Bronchial epithelial cell (primary cell): ENCODE measurements at regions not wholly inside any gene's neighbourhood (a gene's known extent, or its start where the extent isn't known, plus 50 kb on each side); places are given as distances from the start of the nearest gene placed in this dataset.

ENCODE experiments used
- DNase-seq: peaks from one replicate; pipeline ENCODE4 v3.0.0-alpha.2; 2010; ENCODE audit warnings: low read depth
- FAIRE-seq: peaks from 2 replicates; lab custom pipeline; 2011; peaks lifted over from hg19 to GRCh38; lab: Jason Lieb, UNC
- H3K27me3 ChIP-seq: 2 replicates; pipeline ENCODE4 v1.5.1; 2011; ENCODE audit warnings: low read length; ENCODE audit not compliant: control insufficient read depth, insufficient read depth
- H3K36me3 ChIP-seq: 2 replicates; pipeline ENCODE4 v1.5.1; 2011; ENCODE audit warnings: low read length; ENCODE audit not compliant: control insufficient read depth, insufficient read depth
- H3K4me3 ChIP-seq: 2 replicates; pipeline ENCODE4 v1.5.1; 2011; ENCODE audit warnings: mild to moderate bottlenecking, low read depth, low read length, control low read depth
- TF ChIP-seq, protein P1 (sequence below): IDR thresholded peaks from 2 replicates; pipeline ENCODE4 v1.5.1; 2011; ENCODE audit warnings: mild to moderate bottlenecking, moderate library complexity, low read length, control low read depth, inconsistent platforms; ENCODE audit not compliant: insufficient read depth, severe bottlenecking

DNA sequence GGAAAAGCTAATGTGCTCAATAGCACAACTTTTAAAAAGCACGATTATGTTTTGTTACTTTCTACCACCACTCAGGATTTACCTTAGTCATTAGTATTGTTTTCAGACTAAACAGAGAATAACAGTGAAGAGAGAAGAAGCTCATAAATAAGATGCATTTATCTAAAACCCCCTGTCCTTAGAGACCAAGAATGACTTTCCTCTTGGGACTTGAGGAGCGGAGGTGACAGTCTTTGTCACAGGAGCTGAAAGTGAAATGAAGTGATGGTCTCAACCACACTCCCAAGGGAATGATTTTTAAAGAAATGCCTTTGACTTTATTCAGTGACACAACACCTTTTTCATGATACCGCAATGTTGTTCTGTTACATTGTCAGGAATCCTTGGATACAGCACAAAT lies 190.6 kb upstream of the NBEA start:
- TF ChIP-seq, protein P1, sequence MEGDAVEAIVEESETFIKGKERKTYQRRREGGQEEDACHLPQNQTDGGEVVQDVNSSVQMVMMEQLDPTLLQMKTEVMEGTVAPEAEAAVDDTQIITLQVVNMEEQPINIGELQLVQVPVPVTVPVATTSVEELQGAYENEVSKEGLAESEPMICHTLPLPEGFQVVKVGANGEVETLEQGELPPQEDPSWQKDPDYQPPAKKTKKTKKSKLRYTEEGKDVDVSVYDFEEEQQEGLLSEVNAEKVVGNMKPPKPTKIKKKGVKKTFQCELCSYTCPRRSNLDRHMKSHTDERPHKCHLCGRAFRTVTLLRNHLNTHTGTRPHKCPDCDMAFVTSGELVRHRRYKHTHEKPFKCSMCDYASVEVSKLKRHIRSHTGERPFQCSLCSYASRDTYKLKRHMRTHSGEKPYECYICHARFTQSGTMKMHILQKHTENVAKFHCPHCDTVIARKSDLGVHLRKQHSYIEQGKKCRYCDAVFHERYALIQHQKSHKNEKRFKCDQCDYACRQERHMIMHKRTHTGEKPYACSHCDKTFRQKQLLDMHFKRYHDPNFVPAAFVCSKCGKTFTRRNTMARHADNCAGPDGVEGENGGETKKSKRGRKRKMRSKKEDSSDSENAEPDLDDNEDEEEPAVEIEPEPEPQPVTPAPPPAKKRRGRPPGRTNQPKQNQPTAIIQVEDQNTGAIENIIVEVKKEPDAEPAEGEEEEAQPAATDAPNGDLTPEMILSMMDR, result no peak
- FAIRE-seq (no peak), DNase-seq (no peak)
- Histone ChIP-seq H3K4me3 (no peak overlapping the region), H3K27me3 (no peaks in the 10 kb centered on the region), H3K36me3 (no peaks in the 10 kb centered on the region)

DNA sequence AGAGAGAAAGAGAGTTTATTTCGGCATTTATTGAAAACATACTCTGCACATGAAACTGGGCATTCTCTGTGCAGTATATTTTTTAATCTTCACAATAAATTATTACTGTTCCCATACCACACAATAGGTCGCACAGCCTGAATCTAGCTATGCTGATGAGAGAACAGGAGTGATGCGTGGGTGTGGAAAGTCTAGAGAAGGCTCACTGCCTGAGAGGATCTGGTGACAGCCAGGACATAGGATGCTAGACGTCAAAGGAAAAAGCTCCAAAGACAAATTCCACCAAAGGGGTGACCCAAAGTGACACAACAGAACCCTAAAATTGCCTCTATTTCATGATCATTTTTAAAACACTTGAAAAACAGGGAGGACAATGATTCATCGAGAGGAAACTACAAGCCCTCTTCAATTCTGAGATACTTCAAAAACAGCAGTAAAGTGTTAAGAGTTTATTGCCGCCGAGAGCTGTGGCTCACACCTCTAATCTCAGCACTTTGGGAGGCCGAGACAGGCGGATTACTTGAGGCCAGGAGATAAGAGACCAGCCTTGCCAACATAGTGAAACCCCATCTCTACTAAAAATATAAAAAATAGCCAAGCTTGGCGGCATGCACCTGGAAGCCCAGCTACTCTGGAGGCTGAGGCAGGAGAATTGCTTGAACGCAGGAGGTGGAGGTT lies 189.6 kb upstream of the NBEA start:
- no peaks in the 10 kb centered on the region for H3K27me3 ChIP-seq
- H3K36me3 ChIP-seq, result no peaks in the 10 kb centered on the region
- FAIRE-seq (no peak), DNase-seq (no peak)
- no peak overlapping the region for H3K4me3 ChIP-seq
- TF ChIP-seq, protein P1, result no peak

DNA sequence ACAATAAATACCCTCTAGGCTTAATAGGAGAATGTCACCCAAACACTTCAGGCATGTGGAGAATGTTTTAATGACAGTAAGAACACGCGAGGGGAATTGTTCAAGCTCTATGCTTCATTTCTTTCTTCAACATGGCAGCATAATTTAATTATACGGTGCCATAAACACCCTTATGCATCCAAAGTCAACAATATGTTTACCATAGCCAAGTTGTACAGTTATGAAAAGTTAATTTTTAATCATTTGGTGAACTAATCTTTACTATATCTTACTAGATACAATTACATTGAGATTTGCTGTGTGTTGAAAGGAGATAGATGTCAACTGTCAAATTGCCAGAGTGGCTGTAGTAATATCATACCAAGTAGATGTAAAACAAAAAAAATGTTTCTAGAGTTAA lies 185.9 kb upstream of the NBEA start:
- Histone ChIP-seq H3K27me3 (no peaks in the 10 kb centered on the region), H3K36me3 (no peaks in the 10 kb centered on the region), H3K4me3 (no peak overlapping the region)
- TF ChIP-seq, protein P1, result no peak
- FAIRE-seq (no peak), DNase-seq (no peak)

DNA sequence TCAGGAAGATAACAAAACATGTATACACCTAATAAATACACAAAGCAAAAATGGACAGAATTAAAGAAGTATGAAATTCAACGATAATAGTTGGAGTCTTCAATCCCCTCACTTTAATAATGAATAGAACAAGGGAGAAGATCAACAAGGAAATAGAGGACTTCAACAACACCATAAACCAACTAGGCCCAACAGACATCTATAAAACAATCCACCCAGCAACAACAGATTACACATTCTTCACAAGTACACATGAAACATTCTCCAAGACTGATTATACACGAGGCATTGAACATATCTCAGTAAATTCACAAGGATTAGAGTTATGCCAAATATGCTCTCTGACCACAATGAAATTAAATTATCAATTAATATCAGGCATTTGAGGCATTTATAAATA lies 185.5 kb upstream of the NBEA start:
- no peak for DNase-seq
- TF ChIP-seq, protein P1, result no peak
- FAIRE-seq, result no peak
- Histone ChIP-seq H3K36me3 (no peaks in the 10 kb centered on the region), H3K27me3 (no peaks in the 10 kb centered on the region), H3K4me3 (no peak overlapping the region)

DNA sequence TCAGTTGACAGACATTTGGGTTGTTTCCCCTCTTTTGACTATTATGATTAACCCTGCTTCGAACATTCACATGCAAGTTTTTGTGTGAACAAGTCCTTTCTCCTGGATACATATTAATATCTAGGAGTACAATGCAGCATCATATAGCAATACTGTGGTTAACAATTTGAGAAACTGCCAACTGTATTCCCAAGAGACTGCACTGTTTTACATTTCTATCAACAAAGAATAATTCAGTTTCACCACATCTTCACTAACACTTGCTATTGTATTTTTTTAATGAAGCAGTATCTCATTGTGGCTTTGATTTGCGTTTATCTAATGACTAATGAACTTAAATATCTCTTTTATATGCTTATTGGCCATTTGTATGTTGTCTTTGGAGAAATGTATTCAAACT lies 184.6 kb upstream of the NBEA start:
- no peak overlapping the region for H3K4me3 ChIP-seq
- H3K27me3 ChIP-seq, result no peaks in the 10 kb centered on the region
- TF ChIP-seq, protein P1, result no peak
- no peaks in the 10 kb centered on the region for H3K36me3 ChIP-seq
- FAIRE-seq (no peak), DNase-seq (peak; percentile 14)

DNA sequence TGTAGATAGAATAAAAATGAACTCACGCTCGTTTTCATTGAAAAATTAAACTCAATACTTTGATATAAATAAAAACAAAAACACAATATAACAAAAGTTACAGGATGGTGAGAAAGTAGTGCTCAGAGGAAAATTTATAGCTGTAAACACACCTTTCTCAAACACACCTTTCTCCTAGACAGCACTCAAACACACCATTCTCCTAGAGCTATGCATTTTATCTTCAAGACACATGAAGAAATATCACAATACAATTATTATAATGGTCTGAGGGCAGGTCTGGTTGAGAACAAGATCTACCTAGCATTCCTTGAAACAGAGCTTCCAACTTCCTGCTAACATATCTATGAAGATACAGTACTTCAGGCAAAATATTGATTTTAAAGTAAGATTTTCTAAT lies 183.4 kb upstream of the NBEA start:
- H3K4me3 ChIP-seq, result no peak overlapping the region
- no peaks in the 10 kb centered on the region for H3K27me3 ChIP-seq
- FAIRE-seq, result no peak
- DNase-seq, result no peak
- no peaks in the 10 kb centered on the region for H3K36me3 ChIP-seq
- TF ChIP-seq, protein P1, result no peak
